HG02938 (cell line): ENCODE measurements at regions not wholly inside any gene's neighbourhood (a gene's known extent, or its start where the extent isn't known, plus 50 kb on each side); places are given as distances from the start of the nearest gene placed in this dataset.

Source experiments
- ATAC-seq: cut with Tn5 transposase; IDR thresholded peaks from one replicate; pipeline ENCODE4 v1.9.1; 2021; ENCODE audit warnings: mild to moderate bottlenecking, moderate library complexity; ENCODE audit not compliant: unreplicated experiment

GRCh38 chrX:43560247-43560946 is 95.7 kb upstream of the MAOA start:
- ATAC-seq: no peak

- ATAC-seq: no peak
Measured at GRCh38 chrX:43562372-43562771, 93.7 kb upstream of the MAOA start.

- no peak for ATAC-seq
Measured at GRCh38 chrX:43564953-43565352, 91.1 kb upstream of the MAOA start.

- ATAC-seq: no peak
Measured at GRCh38 chrX:43566170-43566569, 89.9 kb upstream of the MAOA start.

- no peak for ATAC-seq
Measured at GRCh38 chrX:43573441-43574015, 82.6 kb upstream of the MAOA start.

GRCh38 chrX:43580621-43581020 is 75.5 kb upstream of the MAOA start:
- no peak for ATAC-seq

- no peak for ATAC-seq
Measured at GRCh38 chrX:43581167-43581566, 74.9 kb upstream of the MAOA start.

- ATAC-seq: no peak
Measured at GRCh38 chrX:43581888-43582539, 74.1 kb upstream of the MAOA start.

GRCh38 chrX:43582540-43582913 is 73.6 kb upstream of the MAOA start:
- ATAC-seq: no peak

- no peak for ATAC-seq
Measured at GRCh38 chrX:43585922-43586321, 70.2 kb upstream of the MAOA start.

GRCh38 chrX:43586830-43587229 is 69.3 kb upstream of the MAOA start:
- no peak for ATAC-seq

GRCh38 chrX:43589735-43590134 is 66.4 kb upstream of the MAOA start:
- ATAC-seq: no peak

GRCh38 chrX:43590150-43590549 is 65.9 kb upstream of the MAOA start:
- ATAC-seq: no peak

- no peak for ATAC-seq
Measured at GRCh38 chrX:43592597-43592996, 63.5 kb upstream of the MAOA start.

GRCh38 chrX:43595931-43596330 is 60.2 kb upstream of the MAOA start:
- no peak for ATAC-seq

GRCh38 chrX:43604753-43605152 is 51.3 kb upstream of the MAOA start:
- no peak for ATAC-seq

GRCh38 chrX:43605351-43605750 is 50.7 kb upstream of the MAOA start:
- no peak for ATAC-seq
